A549 (cell line): ENCODE measurements at regions not wholly inside any gene's neighbourhood (a gene's known extent, or its start where the extent isn't known, plus 50 kb on each side); places are given as distances from the start of the nearest gene placed in this dataset.

Experiments used
- ATAC-seq, 2 experiments: fragments of 200-7000 bp in 1 of 2; fragments of >200 bp in 1 of 2; cut with Nextera tagmentation in 1 of 2; cut with Tn5 transposase in 1 of 2; 3 replicates each; pipeline versions ENCODE4 v1.8.0 to v1.9.1; 2018 to 2020; ENCODE audit warnings: mild to moderate bottlenecking in 1 of 2, moderate library complexity in 1 of 2
- CTCF ChIA-PET: fragments of 300-600 bp; sonication (Branson Sonifier 250); formaldehyde crosslinking; extraction: SDS; loops from one replicate; lab custom pipeline; 2021; ENCODE audit warnings: antibody characterized with exemption, inconsistent platforms; lab: Yijun Ruan, JAX
- POLR2A ChIA-PET: fragments of 350-600 bp; formaldehyde crosslinking; extraction: SDS; loops from one replicate; lab custom pipeline; 2021; ENCODE audit warnings: antibody characterized with exemption, inconsistent platforms; lab: Yijun Ruan, JAX
- DNase-seq, 2 experiments: peaks; one replicate each; pipeline versions ENCODE4 v3.0.0 to v3.0.0-alpha.2; 2011 to 2016; ENCODE audit warnings: low read depth in 1 of 2, low spot score in 1 of 2
- FAIRE-seq: peaks from 2 replicates; lab custom pipeline; 2011; peaks lifted over from hg19 to GRCh38; lab: Jason Lieb, UNC
- H3K27ac ChIP-seq, 2 experiments: fragments of >200 bp; sonication (Bioruptor Twin); formaldehyde crosslinking; 3 replicates each; pipeline ENCODE4 v1.5.1; 2016 to 2017
- H3K4me1 ChIP-seq: fragments of >200 bp; sonication (Bioruptor Twin); formaldehyde crosslinking; 3 replicates; pipeline ENCODE4 v1.6.1; 2016
- H3K4me2 ChIP-seq: fragments of >200 bp; sonication (Bioruptor Twin); formaldehyde crosslinking; 3 replicates; pipeline ENCODE4 v1.6.1; 2016
- H3K4me3 ChIP-seq: fragments of >200 bp; sonication (Bioruptor Twin); formaldehyde crosslinking; 3 replicates; pipeline ENCODE4 v1.5.1; 2016
- H3K9me3 ChIP-seq: fragments of >200 bp; sonication (Bioruptor Twin); formaldehyde crosslinking; 3 replicates; pipeline ENCODE4 v1.6.1; 2016
- BHLHE40 ChIP-seq: IDR thresholded peaks from 2 replicates; pipeline ENCODE4 v1.6.1; 2012; ENCODE audit warnings: low read depth, low read length, inconsistent platforms
- CBX2 ChIP-seq: fragments of 200-600 bp; sonication (generic); IDR thresholded peaks from 2 replicates; pipeline ENCODE4 v1.6.1; 2016; ENCODE audit warnings: low read depth, mild to moderate bottlenecking, borderline replicate concordance
- CEBPB ChIP-seq, 2 experiments: fragments of >200 bp in 1 of 2; sonication (Bioruptor Twin) in 1 of 2; formaldehyde crosslinking in 1 of 2; IDR thresholded peaks; 2 replicates each; pipeline ENCODE4 v1.6.1; 2012 to 2016
- CHD2 ChIP-seq: fragments of 150-350 bp; IDR thresholded peaks from 2 replicates; pipeline ENCODE4 v1.6.1; 2014; ENCODE audit warnings: low read length; ENCODE audit not compliant: partially characterized antibody
- EP300 ChIP-seq, 2 experiments: fragments of >200 bp; sonication (Bioruptor Twin); formaldehyde crosslinking; IDR thresholded peaks; 2 replicates in 1 of 2; 3 replicates in 1 of 2; pipeline ENCODE4 v1.6.1; 2016 to 2017
- ESRRA ChIP-seq: fragments of 150-350 bp; IDR thresholded peaks from 2 replicates; pipeline ENCODE4 v1.6.1; 2014; ENCODE audit warnings: mild to moderate bottlenecking, low read length, borderline replicate concordance
- FOSL2 ChIP-seq, 2 experiments: fragments of 450-650 bp in 1 of 2; fragments of >200 bp in 1 of 2; sonication (Bioruptor Twin) in 1 of 2; formaldehyde crosslinking; IDR thresholded peaks; 2 replicates each; pipeline versions ENCODE4 v1.5.0 to v1.6.1; 2016 to 2020; ENCODE audit warnings: mild to moderate bottlenecking in 1 of 2, moderate library complexity in 1 of 2
- GATA3 ChIP-seq: IDR thresholded peaks from 2 replicates; pipeline ENCODE4 v1.6.1; 2012; ENCODE audit warnings: borderline replicate concordance
- HOXB5 ChIP-seq: fragments of 250-450 bp; sonication (Bioruptor Pico); IDR thresholded peaks from 2 replicates; pipeline ENCODE4 v1.5.0; 2020; ENCODE audit warnings: mild to moderate bottlenecking, moderate library complexity
- KDM1A ChIP-seq: fragments of 200-600 bp; sonication (generic); IDR thresholded peaks from 2 replicates; pipeline ENCODE4 v1.6.1; 2016; ENCODE audit warnings: low read depth, mild to moderate bottlenecking
- MYC ChIP-seq: IDR thresholded peaks from 2 replicates; pipeline ENCODE4 v1.6.1; 2012; ENCODE audit warnings: mild to moderate bottlenecking, inconsistent platforms, low read length, improper control_type of control experiment, borderline replicate concordance
- NFE2L2 ChIP-seq: fragments of 150-350 bp; conservative IDR thresholded peaks from 2 replicates; pipeline ENCODE4 v1.6.1; 2014; ENCODE audit warnings: low read length
- PHF8 ChIP-seq: fragments of 200-600 bp; sonication (generic); IDR thresholded peaks from 2 replicates; pipeline ENCODE4 v1.6.1; 2016; ENCODE audit warnings: low read depth, mild to moderate bottlenecking, antibody characterized with exemption, moderate library complexity, borderline replicate concordance
- RNF2 ChIP-seq: fragments of 200-600 bp; sonication (generic); IDR thresholded peaks from 2 replicates; pipeline ENCODE4 v1.6.1; 2016; ENCODE audit warnings: low read depth, mild to moderate bottlenecking, antibody characterized with exemption, moderate library complexity, borderline replicate concordance
- SMC3 ChIP-seq: fragments of >200 bp; sonication (Bioruptor Twin); formaldehyde crosslinking; IDR thresholded peaks from 3 replicates; pipeline ENCODE4 v1.6.1; 2018; ENCODE audit warnings: inconsistent platforms
- SREBF2 ChIP-seq: fragments of 450-650 bp; IDR thresholded peaks from 2 replicates; pipeline ENCODE4 v1.6.1; 2014; ENCODE audit warnings: mild to moderate bottlenecking, moderate library complexity
- TP53 ChIP-seq: fragments of 250-450 bp; sonication (Bioruptor Pico); IDR thresholded peaks from 2 replicates; pipeline ENCODE4 v1.5.0; 2021; ENCODE audit warnings: mild to moderate bottlenecking, moderate library complexity
- ZNF302 ChIP-seq: fragments of 250-450 bp; sonication (Bioruptor Pico); IDR thresholded peaks from 2 replicates; pipeline ENCODE4 v1.9.0; 2021; ENCODE audit warnings: inconsistent platforms, mild to moderate bottlenecking, moderate library complexity
- WGBS: methylation state at CpG from one replicate; pipeline ENCODE4 v1.1.6; 2017; ENCODE audit errors: missing lambda C conversion rate; 5-methylcytosine and 5-hydroxymethylcytosine counted together
- TF ChIP-seq, protein P1 (sequence below): fragments of >200 bp; sonication (Bioruptor Twin); formaldehyde crosslinking; IDR thresholded peaks from 3 replicates; pipeline ENCODE4 v1.5.1; 2016
- TF ChIP-seq, protein P2 (sequence below): IDR thresholded peaks from 2 replicates; pipeline ENCODE4 v1.6.1; 2012; ENCODE audit warnings: low read depth, borderline replicate concordance
- TF ChIP-seq, protein P3 (sequence below): fragments of >200 bp; sonication (Bioruptor Twin); formaldehyde crosslinking; IDR thresholded peaks from 2 replicates; pipeline ENCODE4 v1.6.1; 2016
- TF ChIP-seq, protein P4 (sequence below): fragments of 450-650 bp; IDR thresholded peaks from 2 replicates; pipeline ENCODE4 v1.6.1; 2014; ENCODE audit warnings: antibody characterized with exemption
- TF ChIP-seq, protein P5 (sequence below): fragments of 250-450 bp; sonication (Bioruptor Pico); IDR thresholded peaks from 2 replicates; pipeline ENCODE4 v1.5.0; 2020; ENCODE audit warnings: low read depth, mild to moderate bottlenecking, moderate library complexity

DNA sequence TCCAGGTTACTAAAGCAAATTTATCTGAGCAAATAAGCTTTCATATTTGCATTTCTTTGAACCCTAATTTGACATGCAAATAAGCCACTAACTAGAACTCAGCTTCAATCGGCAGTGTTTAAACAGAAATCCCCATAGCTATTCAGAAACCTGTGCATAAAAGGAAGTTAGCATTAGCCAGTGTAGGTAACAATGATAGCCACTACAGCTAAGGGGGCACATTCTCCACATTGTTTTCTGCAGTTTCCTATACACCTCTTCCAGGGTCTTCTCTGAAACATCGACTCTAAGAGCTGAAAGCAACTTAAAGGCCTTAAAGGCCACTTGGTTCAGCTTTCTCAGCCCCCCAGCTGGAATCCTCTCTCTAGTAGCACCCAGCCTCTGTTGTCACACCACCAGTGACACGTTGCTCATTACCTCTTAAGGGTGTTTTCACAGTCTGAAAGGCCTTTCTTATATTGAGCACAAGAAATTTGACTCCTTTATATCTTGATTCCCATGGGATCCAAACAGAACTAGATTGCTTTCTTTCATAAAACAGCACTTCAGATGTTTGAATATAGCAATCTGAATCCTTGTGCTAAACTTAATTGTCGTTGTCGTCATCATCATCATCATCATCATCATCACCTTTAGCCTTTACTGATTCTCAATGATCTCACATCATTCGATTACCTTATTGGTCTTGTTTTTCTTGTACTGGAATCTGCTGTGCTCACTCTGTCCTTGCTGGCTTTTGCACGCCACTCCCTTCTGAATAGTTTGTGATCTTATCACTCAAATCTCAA, 93.9 kb upstream of the DAB1 start (continued):
- TF ChIP-seq, protein P1, sequence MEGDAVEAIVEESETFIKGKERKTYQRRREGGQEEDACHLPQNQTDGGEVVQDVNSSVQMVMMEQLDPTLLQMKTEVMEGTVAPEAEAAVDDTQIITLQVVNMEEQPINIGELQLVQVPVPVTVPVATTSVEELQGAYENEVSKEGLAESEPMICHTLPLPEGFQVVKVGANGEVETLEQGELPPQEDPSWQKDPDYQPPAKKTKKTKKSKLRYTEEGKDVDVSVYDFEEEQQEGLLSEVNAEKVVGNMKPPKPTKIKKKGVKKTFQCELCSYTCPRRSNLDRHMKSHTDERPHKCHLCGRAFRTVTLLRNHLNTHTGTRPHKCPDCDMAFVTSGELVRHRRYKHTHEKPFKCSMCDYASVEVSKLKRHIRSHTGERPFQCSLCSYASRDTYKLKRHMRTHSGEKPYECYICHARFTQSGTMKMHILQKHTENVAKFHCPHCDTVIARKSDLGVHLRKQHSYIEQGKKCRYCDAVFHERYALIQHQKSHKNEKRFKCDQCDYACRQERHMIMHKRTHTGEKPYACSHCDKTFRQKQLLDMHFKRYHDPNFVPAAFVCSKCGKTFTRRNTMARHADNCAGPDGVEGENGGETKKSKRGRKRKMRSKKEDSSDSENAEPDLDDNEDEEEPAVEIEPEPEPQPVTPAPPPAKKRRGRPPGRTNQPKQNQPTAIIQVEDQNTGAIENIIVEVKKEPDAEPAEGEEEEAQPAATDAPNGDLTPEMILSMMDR: no peak
- TF ChIP-seq SMC3: no peak
- no peak for TF ChIP-seq FOSL2 (IDR thresholded peaks at IDR 0.05)
- no peak for TF ChIP-seq FOSL2 (CRISPR knock-in tag; IDR thresholded peaks at IDR 0.05)
- TF ChIP-seq TP53: no peak
- no peak for TF ChIP-seq ESRRA
- TF ChIP-seq BHLHE40: no peak
- no peak for TF ChIP-seq ZNF302 (CRISPR knock-in tag)
- no peak for TF ChIP-seq CHD2

DNA sequence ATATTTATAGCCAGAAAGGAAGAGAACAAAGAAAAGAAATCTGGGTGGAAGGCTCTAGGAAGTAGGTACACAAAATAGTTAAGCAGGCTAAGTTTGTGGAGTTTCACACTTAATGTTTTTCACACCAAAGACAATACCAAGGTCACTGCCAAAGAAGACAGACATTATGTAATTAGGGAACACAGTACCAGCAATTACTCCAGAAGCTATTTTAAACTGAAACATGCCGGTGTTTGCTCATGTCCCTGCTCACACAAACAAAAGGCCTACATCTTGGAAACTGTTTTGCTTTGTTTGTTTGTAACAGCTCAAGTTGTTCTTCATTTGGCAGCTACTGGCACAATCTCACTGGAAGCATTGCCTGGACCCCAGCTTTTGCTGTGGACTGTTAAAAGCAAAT, 88.5 kb upstream of the DAB1 start:
- FAIRE-seq: no peak
- DNase-seq: no peak
- TF ChIP-seq, protein P2, sequence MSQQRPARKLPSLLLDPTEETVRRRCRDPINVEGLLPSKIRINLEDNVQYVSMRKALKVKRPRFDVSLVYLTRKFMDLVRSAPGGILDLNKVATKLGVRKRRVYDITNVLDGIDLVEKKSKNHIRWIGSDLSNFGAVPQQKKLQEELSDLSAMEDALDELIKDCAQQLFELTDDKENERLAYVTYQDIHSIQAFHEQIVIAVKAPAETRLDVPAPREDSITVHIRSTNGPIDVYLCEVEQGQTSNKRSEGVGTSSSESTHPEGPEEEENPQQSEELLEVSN: no peak
- no peak for TF ChIP-seq ESRRA
- TF ChIP-seq GATA3: no peak
- Histone ChIP-seq H3K4me3 (no peak overlapping the region), H3K27ac (no peak overlapping the region), H3K9me3 (no peaks in the 10 kb centered on the region), H3K4me2 (no peak overlapping the region), H3K4me1 (no peaks in the 10 kb centered on the region)
- ChIA-PET CTCF (no interaction called here), POLR2A (no interaction called here)
- WGBS: 0% methylated on average over 1 of the region's 1 CpG
- no peak for ATAC-seq

DNA sequence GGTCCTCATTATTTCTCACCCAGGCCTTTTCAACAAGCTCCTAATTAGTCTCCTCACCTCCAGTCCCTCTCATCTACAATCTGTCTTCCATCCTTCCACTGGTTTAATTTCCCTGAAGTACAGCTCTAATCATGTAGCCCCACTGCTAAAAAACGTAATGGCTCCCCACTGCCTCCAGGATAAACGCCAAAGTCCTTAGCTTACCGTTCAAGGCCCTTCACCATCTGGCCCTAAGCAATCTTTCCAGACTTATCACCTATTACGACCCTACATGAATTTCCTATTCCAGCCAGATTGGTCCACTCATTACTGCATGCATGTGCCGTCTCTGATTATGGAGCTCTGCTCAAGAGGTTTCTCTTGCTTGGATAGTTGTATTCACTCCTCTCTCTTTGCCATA, 83.1 kb upstream of the DAB1 start:
- Histone ChIP-seq H3K9me3 (no peaks in the 10 kb centered on the region), H3K4me3 (no peak overlapping the region), H3K27ac (no peak overlapping the region)
- POLR2A ChIA-PET: no interaction called here
- ATAC-seq: no peak
- TF ChIP-seq CHD2 (no peak), FOSL2 (IDR thresholded peaks at IDR 0.05) (no peak), FOSL2 (CRISPR knock-in tag; IDR thresholded peaks at IDR 0.05) (no peak), NFE2L2 (no peak), EP300 (IDR thresholded peaks at IDR 0.05) (no peak)
- TF ChIP-seq, protein P3, sequence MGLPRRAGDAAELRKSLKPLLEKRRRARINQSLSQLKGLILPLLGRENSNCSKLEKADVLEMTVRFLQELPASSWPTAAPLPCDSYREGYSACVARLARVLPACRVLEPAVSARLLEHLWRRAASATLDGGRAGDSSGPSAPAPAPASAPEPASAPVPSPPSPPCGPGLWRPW: no peak
- TF ChIP-seq, all 56 proteins: peak for 0
- Histone ChIP-seq H3K4me2 (no peak overlapping the region), H3K4me1 (no peaks in the 10 kb centered on the region)
- CTCF ChIA-PET: no interaction called here
- WGBS: 0% methylated on average over 5 of the region's 5 CpGs
- FAIRE-seq: no peak
- DNase-seq: no peak

DNA sequence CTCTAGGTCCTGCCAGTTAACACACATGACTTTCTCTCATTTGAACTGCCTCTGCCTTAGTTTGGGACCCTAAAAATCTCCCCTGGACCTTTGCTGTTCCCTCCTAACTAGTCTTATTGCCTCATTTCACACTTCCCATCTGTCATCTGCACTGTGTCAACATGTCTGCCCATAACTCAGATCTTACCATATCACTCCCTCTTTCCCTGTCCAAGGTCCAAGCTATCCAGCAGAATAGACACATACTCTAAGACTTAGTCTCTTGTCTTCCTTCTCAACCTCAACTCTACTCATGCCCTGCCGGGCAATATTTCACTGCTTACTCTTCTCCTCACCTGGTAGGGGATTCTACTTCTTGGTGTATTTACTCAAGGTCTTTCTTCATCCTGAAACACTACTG, 79.5 kb upstream of the DAB1 start:
- Histone ChIP-seq H3K4me2 (no peak overlapping the region), H3K4me1 (no peaks in the 10 kb centered on the region), H3K27ac (no peak overlapping the region), H3K9me3 (no peaks in the 10 kb centered on the region), H3K4me3 (no peak overlapping the region)
- TF ChIP-seq, protein P4, sequence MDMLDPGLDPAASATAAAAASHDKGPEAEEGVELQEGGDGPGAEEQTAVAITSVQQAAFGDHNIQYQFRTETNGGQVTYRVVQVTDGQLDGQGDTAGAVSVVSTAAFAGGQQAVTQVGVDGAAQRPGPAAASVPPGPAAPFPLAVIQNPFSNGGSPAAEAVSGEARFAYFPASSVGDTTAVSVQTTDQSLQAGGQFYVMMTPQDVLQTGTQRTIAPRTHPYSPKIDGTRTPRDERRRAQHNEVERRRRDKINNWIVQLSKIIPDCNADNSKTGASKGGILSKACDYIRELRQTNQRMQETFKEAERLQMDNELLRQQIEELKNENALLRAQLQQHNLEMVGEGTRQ: no peak
- TF ChIP-seq FOSL2 (IDR thresholded peaks at IDR 0.05) (no peak), FOSL2 (CRISPR knock-in tag; IDR thresholded peaks at IDR 0.05) (no peak), PHF8 (no peak), KDM1A (no peak), HOXB5 (CRISPR knock-in tag) (no peak), MYC (no peak), CBX2 (no peak), RNF2 (no peak), CEBPB (IDR thresholded peaks at IDR 0.05) (no peak), SREBF2 (no peak)
- TF ChIP-seq, protein P3: no peak
- TF ChIP-seq, protein P2: no peak
- TF ChIP-seq, protein P5, sequence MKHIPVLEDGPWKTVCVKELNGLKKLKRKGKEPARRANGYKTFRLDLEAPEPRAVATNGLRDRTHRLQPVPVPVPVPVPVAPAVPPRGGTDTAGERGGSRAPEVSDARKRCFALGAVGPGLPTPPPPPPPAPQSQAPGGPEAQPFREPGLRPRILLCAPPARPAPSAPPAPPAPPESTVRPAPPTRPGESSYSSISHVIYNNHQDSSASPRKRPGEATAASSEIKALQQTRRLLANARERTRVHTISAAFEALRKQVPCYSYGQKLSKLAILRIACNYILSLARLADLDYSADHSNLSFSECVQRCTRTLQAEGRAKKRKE: no peak
- ATAC-seq (no peak), FAIRE-seq (no peak), DNase-seq (no peak)
- 0% methylated on average over 1 of the region's 1 CpG for WGBS
- ChIA-PET POLR2A (no interaction called here), CTCF (no interaction called here)
